HS-5 (cell line): ENCODE measurements at regions not wholly inside any gene's neighbourhood (a gene's known extent, or its start where the extent isn't known, plus 50 kb on each side); places are given as distances from the start of the nearest gene placed in this dataset.
"Not testable (repeated sequence)": the region's sequence is repeated elsewhere in the genome, so short reads cannot be mapped to it uniquely, and the experiment has no call there.

Source experiments
- DNase-seq: peaks from one replicate; pipeline ENCODE4 v3.0.0-alpha.2; 2012; ENCODE audit warnings: low read depth

- peak; percentile 76 for DNase-seq
Observed at GRCh38 chr7:142568435-142569097, 180.7 kb upstream of the PRSS1 start.

- DNase-seq: no peak
Observed at GRCh38 chr7:142567201-142568075, 181.8 kb upstream of the PRSS1 start.

- no peak for DNase-seq
Observed at GRCh38 chr7:142566271-142566670, 183.0 kb upstream of the PRSS1 start.

GRCh38 chr7:142564125-142564524 lies 185.1 kb upstream of the PRSS1 start:
- not testable (repeated sequence) for DNase-seq

GRCh38 chr7:142563470-142563869 lies 185.8 kb upstream of the PRSS1 start:
- DNase-seq: no peak

GRCh38 chr7:142562688-142563087 lies 186.6 kb upstream of the PRSS1 start:
- no peak for DNase-seq

- not testable (repeated sequence) for DNase-seq
Observed at GRCh38 chr7:142561396-142561795, 187.9 kb upstream of the PRSS1 start.

DNA sequence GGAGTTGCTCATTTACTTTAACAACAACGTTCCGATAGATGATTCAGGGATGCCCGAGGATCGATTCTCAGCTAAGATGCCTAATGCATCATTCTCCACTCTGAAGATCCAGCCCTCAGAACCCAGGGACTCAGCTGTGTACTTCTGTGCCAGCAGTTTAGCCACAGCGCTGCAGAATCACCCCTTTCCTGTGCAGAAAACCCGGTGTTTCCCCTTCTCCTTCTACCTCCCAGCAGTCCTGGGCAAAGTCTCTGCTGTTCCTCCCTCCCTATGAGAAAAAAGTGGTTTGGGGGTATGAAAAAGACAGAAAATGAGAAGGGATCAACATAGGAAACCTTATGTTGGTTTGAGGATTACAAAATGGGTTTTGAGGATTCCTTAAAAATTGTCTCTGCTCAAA lies 188.5 kb upstream of the PRSS1 start:
- not testable (repeated sequence) for DNase-seq

GRCh38 chr7:142560166-142560565 lies 189.1 kb upstream of the PRSS1 start:
- no peak for DNase-seq

DNA sequence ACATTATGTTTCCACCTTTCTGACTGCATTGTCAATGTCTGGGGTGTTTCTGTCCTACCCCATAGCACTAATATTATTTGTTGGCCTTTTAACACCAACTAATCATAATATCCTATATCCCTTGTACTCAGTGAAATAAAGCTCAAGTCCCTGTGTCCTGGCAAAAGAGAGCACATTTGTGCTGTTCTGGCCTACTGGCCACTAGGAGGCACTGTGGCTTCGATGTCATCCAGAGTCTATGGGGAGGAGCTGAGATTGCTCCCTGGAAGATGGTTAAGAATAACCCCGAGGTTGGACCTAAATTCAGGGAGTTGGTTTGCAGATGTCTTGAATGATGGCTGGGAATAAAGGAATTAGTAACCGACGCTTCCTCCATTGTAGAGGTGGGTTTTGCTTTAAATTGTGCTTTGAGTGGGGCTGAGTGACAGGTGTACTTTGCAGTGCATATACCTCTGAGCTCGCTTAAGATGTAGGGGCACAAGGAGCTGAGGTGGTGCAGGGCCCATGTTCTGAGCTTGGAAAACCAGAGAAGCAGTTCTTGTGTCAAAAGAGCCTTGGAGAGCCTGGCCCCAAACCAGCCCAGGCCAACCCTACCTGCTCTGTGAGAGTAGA lies 191.2 kb upstream of the PRSS1 start:
- DNase-seq: no peak

DNA sequence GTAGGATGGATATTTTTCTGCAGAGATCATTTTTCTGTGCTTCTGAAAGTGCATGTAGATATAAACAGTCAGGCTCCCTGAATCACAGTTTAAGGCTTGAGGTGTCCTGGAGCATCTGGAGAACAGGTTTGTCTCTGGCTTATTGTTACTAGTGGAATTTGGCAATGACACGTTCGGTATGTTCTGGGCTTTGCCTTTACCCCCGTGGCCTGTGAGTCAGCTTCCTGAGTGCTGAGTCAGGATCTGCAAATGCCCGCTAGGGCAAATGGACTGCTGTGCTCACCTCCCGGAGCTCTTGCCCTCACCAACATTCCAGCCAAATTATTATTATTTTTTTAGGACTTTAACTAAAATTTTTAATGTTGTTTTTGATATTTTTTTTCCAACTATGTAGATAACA lies 192.5 kb upstream of the PRSS1 start:
- peak; percentile 95 for DNase-seq

GRCh38 chr7:142554560-142555532 lies 194.4 kb upstream of the PRSS1 start:
- no peak for DNase-seq

DNA sequence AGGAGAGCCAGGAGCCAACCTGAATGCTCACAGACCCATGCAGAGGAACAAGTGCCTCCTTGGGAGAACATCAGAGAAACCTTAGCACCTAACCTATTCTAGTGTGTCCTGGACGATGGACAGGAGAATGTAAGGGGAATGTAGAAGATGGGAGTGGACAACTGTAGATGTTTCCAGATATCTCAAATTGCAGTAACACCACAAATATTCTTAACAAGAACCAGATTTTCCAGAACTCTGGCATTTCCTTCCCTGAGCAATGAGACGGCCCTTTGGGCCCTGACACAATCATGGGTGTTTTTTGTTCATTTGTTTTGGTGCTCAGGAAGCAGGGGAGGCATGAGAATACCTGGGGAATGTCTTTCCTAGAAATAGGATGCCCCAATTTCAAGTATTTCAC lies 196.1 kb upstream of the PRSS1 start:
- DNase-seq: no peak

- no peak for DNase-seq
Observed at GRCh38 chr7:142548978-142549377, 200.3 kb upstream of the PRSS1 start.

DNA sequence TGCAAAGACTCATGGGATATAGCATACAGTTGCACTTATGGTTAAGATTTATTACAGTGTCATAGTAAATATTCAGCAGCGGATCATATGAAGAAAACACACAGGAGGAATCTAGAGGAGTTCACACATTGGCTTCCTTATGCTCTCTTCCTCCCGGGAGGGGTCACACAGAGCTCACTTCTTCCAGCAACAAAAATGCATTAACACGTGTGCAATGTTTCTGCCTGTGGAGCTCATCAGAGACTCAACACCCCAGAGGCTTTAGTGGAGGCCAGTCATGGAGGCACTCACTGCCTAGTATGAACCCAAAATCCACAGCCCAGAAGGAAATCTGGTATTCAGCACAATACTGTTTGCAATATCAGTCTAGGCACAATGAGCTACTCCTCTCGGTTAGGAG lies 202.8 kb upstream of the PRSS1 start:
- DNase-seq: no peak

DNA sequence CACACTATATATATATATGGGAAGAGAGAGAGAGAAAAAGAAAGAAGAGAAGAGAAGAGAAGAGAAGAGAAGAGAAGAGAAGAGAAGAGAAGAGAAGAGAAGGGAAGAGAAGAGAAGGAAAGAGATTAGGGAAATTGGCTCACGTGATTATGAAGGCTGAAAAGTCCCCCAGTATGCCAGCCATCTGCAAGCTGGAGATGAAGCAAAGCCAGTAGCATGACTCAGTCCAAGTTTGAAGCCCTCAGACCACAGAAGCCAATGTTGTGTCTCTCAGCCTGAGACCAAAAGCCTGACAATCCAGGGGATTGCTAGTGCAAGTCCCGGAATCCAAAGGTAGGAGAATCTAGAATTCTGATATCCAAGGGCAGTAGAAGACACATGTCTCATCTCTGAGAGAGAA lies 206.3 kb upstream of the PRSS1 start:
- DNase-seq: no peak

DNA sequence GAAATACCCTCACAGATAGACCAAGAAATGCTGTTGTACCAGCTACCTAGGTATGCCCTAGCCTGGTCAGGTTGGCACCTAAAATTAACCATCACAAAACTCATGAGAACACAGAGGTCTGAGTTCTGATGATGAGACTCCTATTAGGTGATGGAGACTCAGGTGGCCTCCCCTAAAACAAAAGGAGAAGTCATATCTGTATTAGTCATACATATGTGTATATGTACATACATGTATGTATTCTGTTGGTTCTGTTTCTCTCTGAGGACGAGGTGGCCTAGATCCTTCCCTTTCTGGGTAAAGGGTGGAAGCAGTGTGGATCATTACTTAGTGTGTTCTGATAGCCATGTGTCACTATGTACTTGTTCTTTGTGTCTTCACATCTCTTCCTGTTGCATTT lies 207.2 kb upstream of the PRSS1 start:
- no peak for DNase-seq

DNA sequence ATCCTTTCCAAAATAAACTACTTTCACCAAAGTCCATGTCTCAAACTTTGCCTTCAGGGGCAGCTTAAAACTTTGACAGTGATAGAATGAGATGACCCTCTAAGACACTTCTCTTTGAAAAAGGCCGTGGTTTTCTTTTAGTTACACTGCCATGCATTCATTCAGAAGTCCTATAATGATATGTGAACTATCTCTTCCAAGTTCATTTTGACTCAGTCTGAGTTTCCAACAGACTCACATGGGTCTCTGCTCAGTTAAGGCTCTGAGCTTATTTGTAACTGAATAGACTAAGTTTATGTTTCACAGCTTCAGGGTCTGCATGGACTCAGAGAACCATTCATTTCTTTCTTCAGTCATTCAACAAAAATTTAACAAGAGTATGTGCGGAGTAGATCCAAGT lies 208.9 kb upstream of the PRSS1 start:
- no peak for DNase-seq

DNA sequence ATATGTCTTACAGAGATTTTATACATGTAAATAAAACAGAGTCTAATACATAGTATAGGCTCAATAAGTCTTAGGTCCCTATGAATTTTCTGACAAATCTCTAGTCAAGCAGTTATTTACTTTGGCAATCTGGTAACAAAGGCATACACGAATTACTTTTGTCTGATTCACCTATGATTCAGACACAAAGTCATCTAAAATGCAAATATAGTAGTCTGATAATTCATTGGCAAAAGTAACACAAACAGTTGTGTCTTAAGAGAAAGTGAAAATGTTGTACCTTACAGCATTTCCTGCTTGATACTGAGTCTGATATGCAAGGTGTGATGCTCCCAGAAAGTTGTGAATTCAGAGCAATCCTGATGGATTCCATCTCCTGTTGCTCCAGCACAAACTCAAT lies 209.4 kb upstream of the PRSS1 start:
- peak; percentile 49 for DNase-seq

DNA sequence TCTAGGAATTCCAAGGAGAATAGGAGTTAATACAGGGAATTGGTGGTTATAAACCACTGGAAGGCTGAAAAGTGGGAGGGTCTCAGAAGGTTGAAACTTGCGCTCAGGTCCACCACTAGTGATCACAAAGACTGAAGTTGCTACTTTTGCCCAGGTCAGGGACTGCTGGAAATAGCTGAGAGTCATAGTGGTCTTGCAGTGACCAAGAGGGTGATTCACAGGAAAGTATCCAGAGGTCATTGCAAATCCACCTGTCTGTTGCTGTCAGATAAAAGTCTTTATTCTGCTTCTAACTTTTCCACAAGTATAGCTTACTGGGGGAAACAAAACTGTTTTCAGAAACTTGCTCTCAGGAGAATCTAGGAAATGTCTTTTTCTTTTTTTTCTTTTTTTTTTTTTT lies 211.5 kb upstream of the PRSS1 start:
- DNase-seq: no peak

DNA sequence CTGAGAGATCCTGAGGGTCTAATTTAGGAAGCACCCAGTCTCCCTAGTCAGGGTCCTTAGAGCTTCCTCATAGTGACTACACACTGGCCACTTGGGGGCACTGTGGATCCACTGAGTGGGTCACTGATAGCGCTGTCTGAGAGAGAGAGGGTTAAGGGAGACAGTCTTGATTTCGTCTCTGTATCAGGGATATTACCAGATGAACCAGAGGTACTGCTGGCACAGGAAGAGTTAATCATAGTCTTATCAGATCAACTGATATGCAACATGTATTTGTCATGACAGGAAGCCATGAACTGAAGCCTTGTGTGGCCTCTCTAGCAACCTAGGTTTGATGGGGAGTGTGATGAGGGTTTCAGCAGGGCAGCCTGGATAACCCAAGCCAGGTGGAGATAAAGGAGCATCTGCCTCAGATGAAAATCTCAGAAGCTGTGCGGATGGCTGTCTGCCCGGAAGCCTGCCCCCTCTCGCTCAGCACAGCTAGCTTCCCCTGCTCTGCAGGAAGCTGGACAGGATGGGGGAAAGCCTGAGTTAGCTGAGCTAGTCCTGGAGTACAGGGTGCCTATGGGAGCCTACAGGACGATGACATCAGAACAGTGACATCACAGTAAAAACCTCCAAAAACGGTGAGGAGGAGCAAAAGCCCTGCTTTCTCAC lies 214.0 kb upstream of the PRSS1 start:
- DNase-seq: peak; percentile 84
